ENCODE measurements at regions not wholly inside any gene's neighbourhood (a gene's known extent, or its start where the extent isn't known, plus 50 kb on each side); places are given as distances from the start of the nearest gene placed in this dataset.
"Not testable (repeated sequence)": the region's sequence is repeated elsewhere in the genome, so short reads cannot be mapped to it uniquely, and the experiment has no call there.

- H3K4me1 Mint-ChIP-seq, result no peaks in the 10 kb centered on the region
- ATAC-seq (ENCODE audit: low read depth), result no peak
- H3K36me3 Mint-ChIP-seq (ENCODE audit: low read depth), result no peaks in the 10 kb centered on the region
- H3K9me3 Mint-ChIP-seq, result peaks cover under 1% of the 10 kb centered on the region
- TF ChIP-seq CTCF (IDR thresholded peaks at IDR 0.05), result no peak
- DNase-seq, result no peak
- H3K4me3 Mint-ChIP-seq, result no peak overlapping the region
- POLR2A ChIA-PET, result no interaction called here
- CTCF ChIA-PET, result no interaction called here
- H3K27me3 Mint-ChIP-seq, result no peaks in the 10 kb centered on the region
- intact Hi-C loops (cut with micrococcal nuclease), result no loop called here
- no peak overlapping the region for H3K27ac Mint-ChIP-seq
Measured at GRCh38 chr10:44253769-44254462, 131.0 kb downstream of the CXCL12 start.

- intact Hi-C loops (cut with micrococcal nuclease); H3K27ac Mint-ChIP-seq; H3K4me1 Mint-ChIP-seq; DNase-seq; ATAC-seq (ENCODE audit: low read depth); H3K27me3 Mint-ChIP-seq; H3K9me3 Mint-ChIP-seq; CTCF ChIA-PET; H3K36me3 Mint-ChIP-seq (ENCODE audit: low read depth); H3K4me3 Mint-ChIP-seq; POLR2A ChIA-PET: not testable (repeated sequence)
Measured at GRCh38 chr10:44252631-44253030, 132.3 kb downstream of the CXCL12 start.

GRCh38 chr10:44249933-44250332 is 135.0 kb downstream of the CXCL12 start:
- H3K36me3 Mint-ChIP-seq (ENCODE audit: low read depth); H3K9me3 Mint-ChIP-seq; ATAC-seq (ENCODE audit: low read depth); CTCF ChIA-PET; H3K4me1 Mint-ChIP-seq; DNase-seq; intact Hi-C loops (cut with micrococcal nuclease); H3K4me3 Mint-ChIP-seq; POLR2A ChIA-PET; H3K27ac Mint-ChIP-seq; H3K27me3 Mint-ChIP-seq: not testable (repeated sequence)

- intact Hi-C loops (cut with micrococcal nuclease), result no loop called here
- ChIA-PET CTCF (no interaction called here), POLR2A (no interaction called here)
- Mint-ChIP-seq H3K27me3 (no peaks in the 10 kb centered on the region), H3K36me3 (ENCODE audit: low read depth) (no peaks in the 10 kb centered on the region), H3K27ac (no peak overlapping the region), H3K4me3 (no peak overlapping the region), H3K4me1 (no peaks in the 10 kb centered on the region), H3K9me3 (peaks cover 6% of the 10 kb centered on the region)
- no peak for DNase-seq
- no peak for TF ChIP-seq CTCF (IDR thresholded peaks at IDR 0.05)
- no peak for ATAC-seq (ENCODE audit: low read depth)
Measured at GRCh38 chr10:44249490-44249889, 135.4 kb downstream of the CXCL12 start.

GRCh38 chr10:44246700-44247099 is 138.2 kb downstream of the CXCL12 start:
- H3K36me3 Mint-ChIP-seq (ENCODE audit: low read depth); H3K9me3 Mint-ChIP-seq; H3K27me3 Mint-ChIP-seq; intact Hi-C loops (cut with micrococcal nuclease); ATAC-seq (ENCODE audit: low read depth); CTCF ChIA-PET; H3K27ac Mint-ChIP-seq; DNase-seq; H3K4me1 Mint-ChIP-seq; H3K4me3 Mint-ChIP-seq; POLR2A ChIA-PET: not testable (repeated sequence)

GRCh38 chr10:44246287-44246686 is 138.6 kb downstream of the CXCL12 start:
- POLR2A ChIA-PET; H3K36me3 Mint-ChIP-seq (ENCODE audit: low read depth); CTCF ChIA-PET; ATAC-seq (ENCODE audit: low read depth); H3K4me3 Mint-ChIP-seq; H3K27ac Mint-ChIP-seq; DNase-seq; intact Hi-C loops (cut with micrococcal nuclease); H3K9me3 Mint-ChIP-seq; H3K4me1 Mint-ChIP-seq; H3K27me3 Mint-ChIP-seq: not testable (repeated sequence)

GRCh38 chr10:44245601-44245938 is 139.3 kb downstream of the CXCL12 start:
- intact Hi-C loops (cut with micrococcal nuclease), result no loop called here
- no peak for ATAC-seq (ENCODE audit: low read depth)
- Mint-ChIP-seq H3K36me3 (ENCODE audit: low read depth) (no peaks in the 10 kb centered on the region), H3K27me3 (no peaks in the 10 kb centered on the region), H3K27ac (no peak overlapping the region), H3K4me3 (no peak overlapping the region), H3K9me3 (peaks cover 9% of the 10 kb centered on the region), H3K4me1 (no peaks in the 10 kb centered on the region)
- no peak for TF ChIP-seq CTCF (IDR thresholded peaks at IDR 0.05)
- CTCF ChIA-PET, result no interaction called here
- POLR2A ChIA-PET, result no interaction called here
- DNase-seq, result no peak
